ENCODE measurements at regions not wholly inside any gene's neighbourhood (a gene's known extent, or its start where the extent isn't known, plus 50 kb on each side); places are given as distances from the start of the nearest gene placed in this dataset.
"Not testable (repeated sequence)": the region's sequence is repeated elsewhere in the genome, so short reads cannot be mapped to it uniquely, and the experiment has no call there.

- TF ChIP-seq CTCF (conservative IDR thresholded peaks at IDR 0.05; ENCODE audit: low read depth): no peak
- no peak for DNase-seq (ENCODE audit: low spot score)
- H3K27ac ChIP-seq: no peak overlapping the region
- CTCF ChIA-PET: interaction anchor here (0.7 kb wide), 1 partner anchor 21 kb away, joined by 3 read pairs; no protein-coding TSS in a partner anchor
- POLR2A ChIA-PET (ENCODE audit: low non-redundant PET): no interaction called here
These were observed 60.5 kb upstream of the NANOS1 start for GRCh38 chr10:118969014-118969413.

GRCh38 chr10:118970770-118971169 lies 58.7 kb upstream of the NANOS1 start:
- H3K27ac ChIP-seq: no peak overlapping the region
- TF ChIP-seq CTCF (conservative IDR thresholded peaks at IDR 0.05; ENCODE audit: low read depth): no peak
- ChIA-PET CTCF (no interaction called here), POLR2A (ENCODE audit: low non-redundant PET) (no interaction called here)
- DNase-seq (ENCODE audit: low spot score): no peak

- H3K27ac ChIP-seq: no peak overlapping the region
- TF ChIP-seq CTCF (conservative IDR thresholded peaks at IDR 0.05; ENCODE audit: low read depth): no peak
- ChIA-PET POLR2A (ENCODE audit: low non-redundant PET) (no interaction called here), CTCF (interaction anchor here (0.9 kb wide), 1 partner anchor 63 kb away, joined by 4 read pairs; no protein-coding TSS in a partner anchor)
- no peak for DNase-seq (ENCODE audit: low spot score)
These were observed 58.3 kb upstream of the NANOS1 start for GRCh38 chr10:118971187-118971586.

GRCh38 chr10:118971876-118972275 lies 57.6 kb upstream of the NANOS1 start:
- ChIA-PET CTCF (interaction anchor here (0.9 kb wide), 2 partner anchors 57 to 62 kb away, joined by 3 to 4 read pairs; no protein-coding TSS in a partner anchor), POLR2A (ENCODE audit: low non-redundant PET) (no interaction called here)
- no peak overlapping the region for H3K27ac ChIP-seq
- no peak for TF ChIP-seq CTCF (conservative IDR thresholded peaks at IDR 0.05; ENCODE audit: low read depth)
- DNase-seq (ENCODE audit: low spot score): no peak

- POLR2A ChIA-PET (ENCODE audit: low non-redundant PET): no interaction called here
- CTCF ChIA-PET: interaction anchor here (0.5 to 0.7 kb wide), 2 partner anchors 27 to 69 kb away, joined by 3 to 4 read pairs; no protein-coding TSS in a partner anchor
- DNase-seq (ENCODE audit: low spot score): no peak
- TF ChIP-seq CTCF (conservative IDR thresholded peaks at IDR 0.05; ENCODE audit: low read depth): no peak
- no peak overlapping the region for H3K27ac ChIP-seq
These were observed 55.8 kb upstream of the NANOS1 start for GRCh38 chr10:118973744-118974143.

GRCh38 chr10:118974951-118975350 lies 54.6 kb upstream of the NANOS1 start:
- no peak overlapping the region for H3K27ac ChIP-seq
- ChIA-PET CTCF (no interaction called here), POLR2A (ENCODE audit: low non-redundant PET) (no interaction called here)
- no peak for DNase-seq (ENCODE audit: low spot score)
- no peak for TF ChIP-seq CTCF (conservative IDR thresholded peaks at IDR 0.05; ENCODE audit: low read depth)

- DNase-seq (ENCODE audit: low spot score); POLR2A ChIA-PET (ENCODE audit: low non-redundant PET); H3K27ac ChIP-seq: not testable (repeated sequence)
- CTCF ChIA-PET: interaction anchor here (1.1 kb wide), 1 partner anchor 24 kb away, joined by 4 read pairs; no protein-coding TSS in a partner anchor
These were observed 53.3 kb upstream of the NANOS1 start for GRCh38 chr10:118976219-118976618.

All from RWPE1 (cell line).